ENCODE measurements at regions not wholly inside any gene's neighbourhood (a gene's known extent, or its start where the extent isn't known, plus 50 kb on each side); places are given as distances from the start of the nearest gene placed in this dataset.

DNA sequence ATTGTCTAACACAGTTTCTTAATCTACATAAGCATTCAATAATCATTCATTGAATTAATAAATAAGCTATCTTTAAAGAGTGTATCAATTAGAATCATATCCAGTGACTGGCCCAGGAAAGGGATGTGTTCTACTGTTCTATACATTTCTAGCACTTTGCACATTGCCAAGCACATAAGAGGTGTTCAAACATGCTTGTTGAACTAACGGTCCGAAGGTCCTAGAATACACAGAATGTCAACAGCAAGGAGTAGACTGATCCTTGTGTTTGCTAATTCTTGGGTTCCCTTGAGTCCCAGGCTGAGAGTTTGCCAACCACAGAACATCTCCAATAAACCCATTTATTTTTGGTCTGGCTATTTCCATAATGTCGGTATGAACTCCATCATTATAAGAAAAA, 331.7 kb upstream of the DCC start:
- H2AFZ ChIP-seq (ENCODE audit: low read length): no peak overlapping the region
- no peaks in the 10 kb centered on the region for H3K9me3 ChIP-seq (ENCODE audit: insufficient read depth in 2 of 2, low read depth in 1 of 2, low read length in 1 of 2)
- H4K91ac ChIP-seq (replicated peaks; ENCODE audit: insufficient read length, low read length): no peak overlapping the region
- no peak overlapping the region for H2AK5ac ChIP-seq (ENCODE audit: low read depth, low read length)
- DNase-seq (ENCODE audit: low read depth in 1 of 2, low spot score in 2 of 2) (no peak), FAIRE-seq (no peak)
- no peak overlapping the region for H2BK20ac ChIP-seq (ENCODE audit: low read length)
- H3K27me3 ChIP-seq (replicated peaks in 1 of 4; ENCODE audit: control insufficient read depth in 3 of 4, extremely low read depth in 1 of 4, insufficient read depth in 3 of 4, low read length in 3 of 4): no peaks in the 10 kb centered on the region
- no peaks in the 10 kb centered on the region for H3K36me3 ChIP-seq (ENCODE audit: control insufficient read depth in 2 of 4, insufficient read depth in 4 of 4, low read length in 3 of 4)
- H3K27ac ChIP-seq (ENCODE audit: low read depth, low read length): no peak overlapping the region
- no peaks in the 10 kb centered on the region for H3K79me1 ChIP-seq (ENCODE audit: low read depth, low read length)
- WGBS, 2 experiments (ENCODE audit: extremely low coverage in 1 of 2, insufficient coverage in 1 of 2, insufficient read length in 1 of 2, insufficient replicate concordance in 2 of 2, low coverage in 1 of 2, low lambda C conversion rate in 2 of 2, missing lambda C conversion rate in 1 of 2): 61% methylated on average over 3 of the region's 3 CpGs; no CpG with 5 or more reads in 1 of the 2 experiments
- no peak overlapping the region for H3K4ac ChIP-seq (replicated peaks; ENCODE audit: insufficient read length, low read depth, low read length)
- no peak overlapping the region for H3K23ac ChIP-seq (ENCODE audit: insufficient read length)
- no peak overlapping the region for H2BK15ac ChIP-seq (ENCODE audit: low read length)
- no peaks in the 10 kb centered on the region for H3K79me2 ChIP-seq (ENCODE audit: control insufficient read depth in 1 of 2, insufficient read depth in 2 of 2, low read length in 2 of 2)
- no peak overlapping the region for H3K9ac ChIP-seq (replicated peaks in 1 of 4; ENCODE audit: extremely low read depth in 1 of 4, low read depth in 3 of 4, low read length in 3 of 4)
- no peak overlapping the region for H2BK5ac ChIP-seq (ENCODE audit: low read depth, low read length)
- POLR2A ChIA-PET (ENCODE audit: partially characterized antibody): no interaction called here
- no peak overlapping the region for H4K8ac ChIP-seq (ENCODE audit: extremely low read depth, insufficient read depth, low read length)
- H3K4me1 ChIP-seq (replicated peaks in 1 of 4; ENCODE audit: control insufficient read depth in 3 of 4, insufficient read depth in 4 of 4, low read length in 3 of 4): no peaks in the 10 kb centered on the region
- H3K4me3 ChIP-seq (ENCODE audit: extremely low read depth in 1 of 4, insufficient read depth in 2 of 4, low read depth in 3 of 4, low read length in 4 of 4): no peak overlapping the region
- H4K5ac ChIP-seq (ENCODE audit: insufficient read length, low read depth, low read length): no peak overlapping the region
- no peak overlapping the region for H2BK120ac ChIP-seq (replicated peaks; ENCODE audit: low read depth, low read length)
- H3K14ac ChIP-seq (ENCODE audit: insufficient read length): no peak overlapping the region
- H4K20me1 ChIP-seq (replicated peaks in 1 of 2; ENCODE audit: control insufficient read depth in 1 of 2, insufficient read depth in 2 of 2, low read length in 2 of 2): no peaks in the 10 kb centered on the region
- no peak overlapping the region for H2BK12ac ChIP-seq (ENCODE audit: low read depth, low read length)
- H3K18ac ChIP-seq (ENCODE audit: extremely low read depth, low read length): no peak overlapping the region
- H3K4me2 ChIP-seq (ENCODE audit: insufficient read depth in 1 of 2, low read depth in 2 of 2, low read length in 2 of 2): no peak overlapping the region
- CTCF ChIA-PET (ENCODE audit: partially characterized antibody): interaction anchor here (1.3 to 2.4 kb wide), 2 partner anchors 8 to 340 kb away, joined by 3 to 13 read pairs; no protein-coding TSS in a partner anchor
- no peak overlapping the region for H3K56ac ChIP-seq (replicated peaks; ENCODE audit: insufficient read length, low read depth, low read length)
- no peaks in the 10 kb centered on the region for H3K23me2 ChIP-seq (ENCODE audit: low read depth, low read length)
- no peak for TF ChIP-seq JUND (IDR thresholded peaks at IDR 0.05; ENCODE audit: low read length)
- no peak for TF ChIP-seq RXRA (IDR thresholded peaks at IDR 0.05; ENCODE audit: insufficient read depth, low read depth, low read length)
- no peak for TF ChIP-seq CEBPB (IDR thresholded peaks at IDR 0.05; ENCODE audit: low read depth, low read length)
- TF ChIP-seq CTCF (IDR thresholded peaks at IDR 0.05; ENCODE audit: control extremely low read depth in 1 of 3, insufficient read depth in 1 of 3, low read depth in 1 of 3, low read length in 3 of 3): no peak
- TF ChIP-seq, protein P1, sequence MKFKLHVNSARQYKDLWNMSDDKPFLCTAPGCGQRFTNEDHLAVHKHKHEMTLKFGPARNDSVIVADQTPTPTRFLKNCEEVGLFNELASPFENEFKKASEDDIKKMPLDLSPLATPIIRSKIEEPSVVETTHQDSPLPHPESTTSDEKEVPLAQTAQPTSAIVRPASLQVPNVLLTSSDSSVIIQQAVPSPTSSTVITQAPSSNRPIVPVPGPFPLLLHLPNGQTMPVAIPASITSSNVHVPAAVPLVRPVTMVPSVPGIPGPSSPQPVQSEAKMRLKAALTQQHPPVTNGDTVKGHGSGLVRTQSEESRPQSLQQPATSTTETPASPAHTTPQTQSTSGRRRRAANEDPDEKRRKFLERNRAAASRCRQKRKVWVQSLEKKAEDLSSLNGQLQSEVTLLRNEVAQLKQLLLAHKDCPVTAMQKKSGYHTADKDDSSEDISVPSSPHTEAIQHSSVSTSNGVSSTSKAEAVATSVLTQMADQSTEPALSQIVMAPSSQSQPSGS (IDR thresholded peaks at IDR 0.05; ENCODE audit: low read length): no peak
- TF ChIP-seq GABPA (IDR thresholded peaks at IDR 0.05; ENCODE audit: borderline replicate concordance, insufficient read depth, low read length): no peak
- no peak for TF ChIP-seq TBP (IDR thresholded peaks at IDR 0.05; ENCODE audit: low read depth, low read length)
- no peak for TF ChIP-seq BRCA1 (IDR thresholded peaks at IDR 0.05; ENCODE audit: low read depth, low read length)
- no peak for TF ChIP-seq RAD21 (IDR thresholded peaks at IDR 0.05 in 1 of 2, conservative IDR thresholded peaks at IDR 0.05 in 1 of 2; ENCODE audit: low read depth in 2 of 2, low read length in 2 of 2)
